ENCODE measurements at regions not wholly inside any gene's neighbourhood (a gene's known extent, or its start where the extent isn't known, plus 50 kb on each side); places are given as distances from the start of the nearest gene placed in this dataset.

DNA sequence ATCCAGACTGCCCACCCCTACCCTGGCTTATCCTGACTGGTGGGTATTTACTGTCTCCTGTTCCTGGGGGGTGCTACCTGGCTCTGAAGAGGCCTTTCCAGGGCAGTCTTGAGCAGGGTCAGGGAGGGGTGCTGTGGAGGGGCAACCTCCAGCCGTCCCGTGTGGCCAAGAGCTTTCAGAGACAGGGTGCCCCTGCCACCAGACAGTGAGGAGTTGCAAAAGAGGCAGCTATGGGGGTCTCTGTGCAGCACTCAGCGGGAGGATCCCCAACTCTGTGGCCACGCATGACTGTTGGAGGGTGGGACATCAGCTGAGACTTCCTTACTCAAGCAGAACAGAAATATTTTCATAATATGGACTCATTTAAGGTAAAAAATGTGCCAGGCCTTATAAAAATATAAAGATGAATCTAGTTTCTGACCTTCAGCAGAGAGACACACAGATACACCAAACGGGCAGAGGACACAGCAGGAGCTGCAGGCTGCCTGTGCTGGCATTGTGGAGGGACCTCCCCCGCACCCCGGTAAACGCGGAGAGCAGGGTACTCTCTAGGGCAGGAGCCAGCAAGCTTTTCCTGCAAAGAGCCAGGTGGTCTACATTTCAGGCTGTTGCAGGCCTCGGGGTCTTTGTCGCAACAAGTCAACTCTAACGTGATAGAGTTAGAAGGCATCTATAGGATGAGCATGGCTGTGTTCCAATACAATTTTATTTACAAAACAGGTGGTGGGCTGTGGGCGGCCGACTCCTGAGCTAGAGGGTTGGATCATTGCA, 252.6 kb downstream of the RHOU start:
- intact Hi-C loops (cut with DNase I) = no loop called here

DNA sequence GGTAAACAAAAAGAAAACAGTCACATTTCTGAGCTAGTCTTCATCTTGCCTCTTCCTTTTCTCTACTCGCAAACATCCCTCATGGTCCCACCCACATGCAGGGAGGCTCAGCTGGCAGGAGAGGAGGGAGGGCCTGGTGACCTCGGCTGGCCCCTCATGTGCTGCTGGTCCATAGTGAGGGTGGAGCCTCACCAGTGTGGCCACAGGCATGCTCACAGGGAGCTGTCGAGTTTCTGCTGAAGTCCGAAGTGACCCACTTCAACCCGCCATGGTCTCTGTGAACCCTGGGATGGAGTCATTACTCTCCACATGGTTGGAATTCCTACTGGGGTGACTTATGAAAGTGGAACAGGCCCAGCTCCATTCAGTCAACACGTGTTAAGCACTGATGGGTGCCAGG, 253.4 kb downstream of the RHOU start:
- TF ChIP-seq, protein P1, sequence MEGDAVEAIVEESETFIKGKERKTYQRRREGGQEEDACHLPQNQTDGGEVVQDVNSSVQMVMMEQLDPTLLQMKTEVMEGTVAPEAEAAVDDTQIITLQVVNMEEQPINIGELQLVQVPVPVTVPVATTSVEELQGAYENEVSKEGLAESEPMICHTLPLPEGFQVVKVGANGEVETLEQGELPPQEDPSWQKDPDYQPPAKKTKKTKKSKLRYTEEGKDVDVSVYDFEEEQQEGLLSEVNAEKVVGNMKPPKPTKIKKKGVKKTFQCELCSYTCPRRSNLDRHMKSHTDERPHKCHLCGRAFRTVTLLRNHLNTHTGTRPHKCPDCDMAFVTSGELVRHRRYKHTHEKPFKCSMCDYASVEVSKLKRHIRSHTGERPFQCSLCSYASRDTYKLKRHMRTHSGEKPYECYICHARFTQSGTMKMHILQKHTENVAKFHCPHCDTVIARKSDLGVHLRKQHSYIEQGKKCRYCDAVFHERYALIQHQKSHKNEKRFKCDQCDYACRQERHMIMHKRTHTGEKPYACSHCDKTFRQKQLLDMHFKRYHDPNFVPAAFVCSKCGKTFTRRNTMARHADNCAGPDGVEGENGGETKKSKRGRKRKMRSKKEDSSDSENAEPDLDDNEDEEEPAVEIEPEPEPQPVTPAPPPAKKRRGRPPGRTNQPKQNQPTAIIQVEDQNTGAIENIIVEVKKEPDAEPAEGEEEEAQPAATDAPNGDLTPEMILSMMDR (IDR thresholded peaks at IDR 0.05) = no peak
- TF ChIP-seq POLR2AphosphoS5 (IDR thresholded peaks at IDR 0.05) = no peak
- no peak for TF ChIP-seq POLR2A (IDR thresholded peaks at IDR 0.05)
- DNase-seq (ENCODE audit: low spot score) = no peak
- no peaks in the 10 kb centered on the region for H3K27me3 ChIP-seq (replicated peaks; ENCODE audit: insufficient read depth)
- no peaks in the 10 kb centered on the region for H3K36me3 ChIP-seq
- no peak overlapping the region for H3K27ac ChIP-seq
- 80% methylated on average over 6 of the region's 6 CpGs for WGBS
- intact Hi-C loops (cut with DNase I) = no loop called here
- no peaks in the 10 kb centered on the region for H3K4me1 ChIP-seq (replicated peaks)
- H3K9me3 ChIP-seq = no peaks in the 10 kb centered on the region
- no peak overlapping the region for H3K4me3 ChIP-seq

More for the DNA sequence above, 252.6 kb downstream of the RHOU start:
- H3K4me1 ChIP-seq (replicated peaks) = peaks cover 5% of the 10 kb centered on the region
- TF ChIP-seq POLR2A (IDR thresholded peaks at IDR 0.05) (no peak), POLR2AphosphoS5 (IDR thresholded peaks at IDR 0.05) (no peak)
- TF ChIP-seq, protein P1 (IDR thresholded peaks at IDR 0.05) = no peak
- no peak for DNase-seq (ENCODE audit: low spot score)
- H3K27ac ChIP-seq = no peak overlapping the region
- H3K36me3 ChIP-seq = no peaks in the 10 kb centered on the region
- H3K4me3 ChIP-seq = no peak overlapping the region
- 68% methylated on average over 14 of the region's 14 CpGs for WGBS
- no peaks in the 10 kb centered on the region for H3K9me3 ChIP-seq
- no peaks in the 10 kb centered on the region for H3K27me3 ChIP-seq (replicated peaks; ENCODE audit: insufficient read depth)

DNA sequence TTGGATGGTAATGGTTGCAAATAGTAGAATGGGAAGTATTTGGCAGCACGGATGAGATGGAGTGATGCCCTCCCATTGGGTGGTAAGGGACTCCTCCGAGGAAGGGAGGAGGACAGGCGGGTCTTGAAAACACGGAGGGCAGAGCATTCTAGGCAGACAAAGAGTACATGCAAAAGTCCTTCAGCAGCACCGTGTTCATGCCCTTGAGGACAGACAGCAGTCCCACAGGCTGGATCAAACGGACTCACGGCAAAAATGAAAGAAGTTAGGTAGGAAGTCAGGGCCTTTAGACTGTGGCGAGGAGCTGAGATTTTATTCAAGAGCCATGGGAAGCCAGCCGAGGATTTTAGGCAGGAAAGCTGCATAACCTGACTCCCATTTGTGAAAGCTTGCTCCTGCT, 253.9 kb downstream of the RHOU start:
- intact Hi-C loops (cut with DNase I) = no loop called here
- Histone ChIP-seq H3K4me1 (replicated peaks) (no peaks in the 10 kb centered on the region), H3K27ac (no peak overlapping the region), H3K27me3 (replicated peaks; ENCODE audit: insufficient read depth) (no peaks in the 10 kb centered on the region), H3K9me3 (no peaks in the 10 kb centered on the region), H3K36me3 (no peaks in the 10 kb centered on the region), H3K4me3 (no peak overlapping the region)
- DNase-seq (ENCODE audit: low spot score) = no peak
- 87% methylated on average over 9 of the region's 9 CpGs for WGBS
- TF ChIP-seq, protein P1 (IDR thresholded peaks at IDR 0.05) = no peak
- TF ChIP-seq POLR2A (IDR thresholded peaks at IDR 0.05) (no peak), POLR2AphosphoS5 (IDR thresholded peaks at IDR 0.05) (no peak)

DNA sequence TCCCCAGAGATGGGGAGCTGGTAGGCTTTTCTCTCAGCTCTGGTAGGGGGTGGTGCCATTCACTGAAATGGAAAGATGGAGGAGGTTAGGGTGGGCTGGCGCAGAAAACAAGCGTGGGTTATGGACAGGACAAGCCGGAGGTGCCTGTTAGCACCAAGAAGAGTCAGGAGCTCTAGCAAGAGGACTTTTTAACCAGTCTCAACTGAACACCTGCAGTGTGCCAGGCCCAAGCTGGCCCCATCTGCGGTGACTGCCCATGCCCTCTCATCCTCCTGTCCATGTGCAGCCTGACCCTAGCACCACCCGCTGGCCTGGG, 254.4 kb downstream of the RHOU start:
- DNase-seq (ENCODE audit: low spot score) = no peak
- Histone ChIP-seq H3K4me1 (replicated peaks) (no peaks in the 10 kb centered on the region), H3K27ac (no peak overlapping the region), H3K9me3 (no peaks in the 10 kb centered on the region), H3K36me3 (no peaks in the 10 kb centered on the region), H3K4me3 (no peak overlapping the region), H3K27me3 (replicated peaks; ENCODE audit: insufficient read depth) (no peaks in the 10 kb centered on the region)
- TF ChIP-seq POLR2A (IDR thresholded peaks at IDR 0.05) = no peak
- TF ChIP-seq POLR2AphosphoS5 (IDR thresholded peaks at IDR 0.05) = no peak
- TF ChIP-seq, protein P1 (IDR thresholded peaks at IDR 0.05) = no peak
- intact Hi-C loops (cut with DNase I) = no loop called here
- WGBS = 78% methylated on average over 5 of the region's 5 CpGs

Data from prostate gland (tissue), 2 donors.